COR-L47 (cell line): ENCODE measurements at regions not wholly inside any gene's neighbourhood (a gene's known extent, or its start where the extent isn't known, plus 50 kb on each side); places are given as distances from the start of the nearest gene placed in this dataset.
"Not testable (repeated sequence)": the region's sequence is repeated elsewhere in the genome, so short reads cannot be mapped to it uniquely, and the experiment has no call there.

ENCODE experiments used
- DNase-seq: peaks from one replicate; lab custom pipeline; 2025; lab: John Stamatoyannopoulos, UW

- DNase-seq = no peak
These were observed 186.2 kb downstream of the KIT start for GRCh38 chr4:54843946-54844345.

GRCh38 chr4:54843106-54843505 is 185.3 kb downstream of the KIT start:
- DNase-seq = no peak

- DNase-seq = no peak
These were observed 184.9 kb downstream of the KIT start for GRCh38 chr4:54842656-54843055.

- DNase-seq = no peak
These were observed 184.5 kb downstream of the KIT start for GRCh38 chr4:54842226-54842625.

- peak; percentile 17 for DNase-seq
These were observed 183.4 kb downstream of the KIT start for GRCh38 chr4:54840992-54841768.

GRCh38 chr4:54840430-54840829 is 182.7 kb downstream of the KIT start:
- no peak for DNase-seq

GRCh38 chr4:54838301-54838700 is 180.5 kb downstream of the KIT start:
- no peak for DNase-seq

- no peak for DNase-seq
These were observed 179.9 kb downstream of the KIT start for GRCh38 chr4:54837576-54838140.

GRCh38 chr4:54828361-54828760 is 170.6 kb downstream of the KIT start:
- DNase-seq = not testable (repeated sequence)

GRCh38 chr4:54823616-54824015 is 165.9 kb downstream of the KIT start:
- DNase-seq = no peak

- DNase-seq = no peak
These were observed 161.3 kb downstream of the KIT start for GRCh38 chr4:54819034-54819433.

- no peak for DNase-seq
These were observed 160.7 kb downstream of the KIT start for GRCh38 chr4:54818481-54818880.

- no peak for DNase-seq
These were observed 155.9 kb downstream of the KIT start for GRCh38 chr4:54813674-54814073.

- DNase-seq = no peak
These were observed 148.6 kb downstream of the KIT start for GRCh38 chr4:54806351-54806750.

- DNase-seq = no peak
These were observed 144.6 kb downstream of the KIT start for GRCh38 chr4:54802336-54802735.

- no peak for DNase-seq
These were observed 143.2 kb downstream of the KIT start for GRCh38 chr4:54800831-54801530.

- no peak for DNase-seq
These were observed 136.8 kb downstream of the KIT start for GRCh38 chr4:54794579-54794978.

- no peak for DNase-seq
These were observed 136.2 kb downstream of the KIT start for GRCh38 chr4:54793856-54794422.
